IPS DF 4.7 (cell line): ENCODE measurements at regions not wholly inside any gene's neighbourhood (a gene's known extent, or its start where the extent isn't known, plus 50 kb on each side); places are given as distances from the start of the nearest gene placed in this dataset.

Experiments used
- DNase-seq: peaks from one replicate; pipeline ENCODE4 v3.0.0-alpha.2; 2013; ENCODE audit warnings: low spot score; ENCODE audit errors: extremely low read depth

GRCh38 chr17:72299592-72299991, 178.8 kb downstream of the SOX9 start:
- DNase-seq: no peak

- DNase-seq: no peak
Measured at GRCh38 chr17:72301887-72302286, 181.1 kb downstream of the SOX9 start.

- no peak for DNase-seq
Measured at GRCh38 chr17:72302735-72303134, 181.9 kb downstream of the SOX9 start.

GRCh38 chr17:72303787-72304733, 183.2 kb downstream of the SOX9 start:
- DNase-seq: no peak

- no peak for DNase-seq
Measured at GRCh38 chr17:72304859-72305258, 184.0 kb downstream of the SOX9 start.

GRCh38 chr17:72305472-72305871, 184.7 kb downstream of the SOX9 start:
- no peak for DNase-seq

- DNase-seq: no peak
Measured at GRCh38 chr17:72306037-72306436, 185.2 kb downstream of the SOX9 start.

- DNase-seq: no peak
Measured at GRCh38 chr17:72307836-72308235, 187.0 kb downstream of the SOX9 start.

- DNase-seq: no peak
Measured at GRCh38 chr17:72308744-72309385, 188.0 kb downstream of the SOX9 start.

- DNase-seq: no peak
Measured at GRCh38 chr17:72311004-72311403, 190.2 kb downstream of the SOX9 start.

GRCh38 chr17:72315122-72315913, 194.5 kb downstream of the SOX9 start:
- DNase-seq: no peak

GRCh38 chr17:72318131-72318530, 197.3 kb downstream of the SOX9 start:
- no peak for DNase-seq

GRCh38 chr17:72321896-72322295, 201.1 kb downstream of the SOX9 start:
- DNase-seq: no peak

- no peak for DNase-seq
Measured at GRCh38 chr17:72332367-72332766, 211.5 kb downstream of the SOX9 start.

GRCh38 chr17:72333570-72333969, 212.8 kb downstream of the SOX9 start:
- no peak for DNase-seq

GRCh38 chr17:72334205-72334604, 213.4 kb downstream of the SOX9 start:
- no peak for DNase-seq

GRCh38 chr17:72336026-72336803, 215.4 kb downstream of the SOX9 start:
- no peak for DNase-seq

- DNase-seq: no peak
Measured at GRCh38 chr17:72336804-72337070, 215.9 kb downstream of the SOX9 start.

- DNase-seq: no peak
Measured at GRCh38 chr17:72338304-72338703, 217.5 kb downstream of the SOX9 start.

GRCh38 chr17:72338847-72339790, 218.3 kb downstream of the SOX9 start:
- DNase-seq: no peak
